Gastrocnemius medialis (tissue), 4 donors: ENCODE measurements at regions not wholly inside any gene's neighbourhood (a gene's known extent, or its start where the extent isn't known, plus 50 kb on each side); places are given as distances from the start of the nearest gene placed in this dataset.

Experiments
- CTCF ChIP-seq, 5 experiments: fragments of 450-650 bp in 3 of 5; fragments of 200-600 bp in 2 of 5; sonication (generic) in 2 of 5; IDR thresholded peaks in 4 of 5; conservative IDR thresholded peaks in 1 of 5; 1 replicate in 4 of 5; 2 replicates in 1 of 5; pipeline ENCODE4 v1.5.1; 2016 to 2019; ENCODE audit warnings: antibody characterized with exemption in 5 of 5, mild to moderate bottlenecking in 3 of 5, moderate library complexity in 3 of 5
- POLR2A ChIP-seq, 2 donors: fragments of 450-650 bp; IDR thresholded peaks; one replicate each; pipeline ENCODE4 v1.6.1; 2017; ENCODE audit warnings: antibody characterized with exemption in 2 of 2, mild to moderate bottlenecking in 2 of 2, moderate library complexity in 2 of 2

GRCh38 chr10:8389630-8390029 lies 335.1 kb downstream of the GATA3 start:
- TF ChIP-seq POLR2A (IDR thresholded peaks at IDR 0.05) (no peak), CTCF (IDR thresholded peaks at IDR 0.05 in 4 of 5, conservative IDR thresholded peaks at IDR 0.05 in 1 of 5) (no peak)
